Right lobe of liver (tissue), 6 donors: ENCODE measurements at regions not wholly inside any gene's neighbourhood (a gene's known extent, or its start where the extent isn't known, plus 50 kb on each side); places are given as distances from the start of the nearest gene placed in this dataset.
"Not testable (repeated sequence)": the region's sequence is repeated elsewhere in the genome, so short reads cannot be mapped to it uniquely, and the experiment has no call there.

Experiments
- ATAC-seq, 4 donors: fragments of 200-7000 bp; cut with Tn5 transposase; one replicate each; pipeline ENCODE4 v1.9.1; 2020; ENCODE audit warnings: mild to moderate bottlenecking in 4 of 4, moderate library complexity in 4 of 4
- DNase-seq, 3 donors: peaks; one replicate each; pipeline ENCODE4 v3.0.0-alpha.2; 2020
- H3K27ac ChIP-seq, 3 donors: fragments of 200-600 bp; one replicate each; pipeline ENCODE4 v1.8.0; 2022
- H3K27me3 ChIP-seq, 2 donors: fragments of 200-600 bp; one replicate each; pipeline ENCODE4 v1.8.0; 2022
- H3K36me3 ChIP-seq, 4 donors: fragments of 200-600 bp; sonication (generic) in 1 of 4; one replicate each; pipeline versions ENCODE4 v1.5.1 to v1.8.0; 2017 to 2022; ENCODE audit warnings: control low read depth in 1 of 4
- H3K4me1 ChIP-seq, 4 donors: fragments of 200-600 bp; sonication (generic) in 1 of 4; one replicate each; pipeline versions ENCODE4 v1.5.1 to v1.8.0; 2017 to 2022; ENCODE audit warnings: control low read depth in 1 of 4
- H3K4me3 ChIP-seq, 3 donors: fragments of 200-600 bp; one replicate each; pipeline ENCODE4 v1.8.0; 2022
- H3K9me3 ChIP-seq, 4 donors: fragments of 200-600 bp; sonication (generic) in 1 of 4; one replicate each; pipeline versions ENCODE4 v1.5.1 to v1.8.0; 2017 to 2022; ENCODE audit warnings: control low read depth in 1 of 4
- CTCF ChIP-seq, 4 donors: fragments of 200-600 bp in 3 of 4; fragments of 450-650 bp in 1 of 4; IDR thresholded peaks; one replicate each; pipeline versions ENCODE4 v1.5.1 to v1.8.0; 2016 to 2022; ENCODE audit warnings: antibody characterized with exemption in 4 of 4, mild to moderate bottlenecking in 2 of 4
- POLR2A ChIP-seq: fragments of 450-650 bp; IDR thresholded peaks from one replicate; pipeline ENCODE4 v1.6.1; 2017; ENCODE audit warnings: antibody characterized with exemption, mild to moderate bottlenecking
- WGBS: methylation state at CpG from one replicate; pipeline ENCODE4 v1.1.6; 2018; ENCODE audit warnings: low coverage, low lambda C conversion rate; ENCODE audit not compliant: insufficient coverage; ENCODE audit errors: missing lambda C conversion rate; 5-methylcytosine and 5-hydroxymethylcytosine counted together
- intact Hi-C, 2 donors: fragments of 100-400 bp; cut with DNase I; formaldehyde crosslinking; loops; one replicate each; pipeline versions ENCODE4 v1.11.2 to v1.14.1; 2022
- donor health status: DM: no; HTN: yes; CAD: no.
- donor health status: DM: no; HTN: no; CAD: no.
- donor health status: DM: no; HTN: no; CAD: no.
- donor health status: DM: no; HTN: yes; CAD: no.
- donor health status: DM: no; HTN: yes; CAD: no.

GRCh38 chr9:82776508-82776907 is 286.4 kb downstream of the RASEF start:
- no peak for DNase-seq
- H3K9me3 ChIP-seq = no peaks in the 10 kb centered on the region
- no peak overlapping the region for H3K27ac ChIP-seq
- H3K4me3 ChIP-seq = no peak overlapping the region
- ATAC-seq = no peak
- TF ChIP-seq CTCF (IDR thresholded peaks at IDR 0.05) (no peak), POLR2A (no peak)
- no peaks in the 10 kb centered on the region for H3K27me3 ChIP-seq
- no peaks in the 10 kb centered on the region for H3K4me1 ChIP-seq
- no peaks in the 10 kb centered on the region for H3K36me3 ChIP-seq
- intact Hi-C loops = no loop called here

DNA sequence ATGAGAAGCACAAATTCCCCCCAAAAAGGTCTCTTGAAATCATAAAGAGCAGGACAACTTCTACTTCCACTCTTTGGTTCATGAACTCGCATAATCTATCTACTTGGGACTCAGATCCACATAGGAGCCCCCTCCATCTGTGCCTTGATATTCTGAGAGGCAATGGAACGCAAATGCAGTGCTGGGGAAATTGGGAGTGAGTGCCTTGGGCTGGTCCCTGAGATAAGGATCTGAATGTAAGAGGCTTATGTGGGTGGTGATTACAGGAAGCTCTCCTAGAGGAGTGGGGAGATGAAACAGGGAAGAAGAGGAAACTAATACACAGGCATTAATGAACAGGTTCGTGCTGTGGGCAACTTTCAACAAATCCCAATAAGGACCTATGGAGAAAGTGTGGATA is 285.6 kb downstream of the RASEF start:
- Histone ChIP-seq H3K27me3 (no peaks in the 10 kb centered on the region), H3K9me3 (no peaks in the 10 kb centered on the region), H3K27ac (no peak overlapping the region), H3K36me3 (no peaks in the 10 kb centered on the region), H3K4me1 (no peaks in the 10 kb centered on the region), H3K4me3 (no peak overlapping the region)
- no peak for TF ChIP-seq POLR2A
- no peak for TF ChIP-seq CTCF (IDR thresholded peaks at IDR 0.05)
- WGBS = 67% methylated on average over 3 of the region's 3 CpGs
- ATAC-seq = no peak
- intact Hi-C loops = no loop called here
- DNase-seq = no peak

DNA sequence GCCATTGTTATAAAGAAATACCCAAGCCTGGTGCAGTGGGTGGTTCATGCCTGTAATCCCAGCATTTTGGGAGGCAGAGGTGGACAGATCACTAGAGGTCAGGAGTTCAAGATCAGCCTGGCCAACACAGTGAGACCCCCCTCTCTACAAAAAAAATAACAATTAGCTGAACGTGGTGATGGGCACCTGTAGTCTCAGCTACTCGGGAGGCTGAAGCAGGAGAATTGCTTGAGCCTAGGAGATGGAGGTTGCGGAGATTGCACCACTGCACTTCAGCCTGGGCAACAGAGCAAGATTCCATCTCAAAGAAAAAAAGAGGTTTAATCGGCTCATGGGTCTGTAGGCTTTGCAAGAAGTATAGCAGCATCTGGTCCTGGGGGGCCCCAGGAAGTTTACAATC is 284.0 kb downstream of the RASEF start:
- DNase-seq = not testable (repeated sequence)

GRCh38 chr9:82780017-82780416 is 282.9 kb downstream of the RASEF start:
- ATAC-seq = no peak
- 36% methylated on average over 2 of the region's 2 CpGs for WGBS
- Histone ChIP-seq H3K4me3 (no peak overlapping the region), H3K27ac (no peak overlapping the region), H3K4me1 (no peaks in the 10 kb centered on the region), H3K36me3 (no peaks in the 10 kb centered on the region), H3K27me3 (no peaks in the 10 kb centered on the region), H3K9me3 (no peaks in the 10 kb centered on the region)
- TF ChIP-seq POLR2A (no peak), CTCF (IDR thresholded peaks at IDR 0.05) (no peak)
- intact Hi-C loops = no loop called here
- DNase-seq = no peak

More for the DNA sequence above, 284.0 kb downstream of the RASEF start:
- intact Hi-C loops, H3K27me3 ChIP-seq, H3K9me3 ChIP-seq, ATAC-seq, H3K4me3 ChIP-seq, H3K36me3 ChIP-seq, H3K4me1 ChIP-seq, H3K27ac ChIP-seq: not testable (repeated sequence)
- WGBS = 64% methylated on average over 4 of the region's 4 CpGs

DNA sequence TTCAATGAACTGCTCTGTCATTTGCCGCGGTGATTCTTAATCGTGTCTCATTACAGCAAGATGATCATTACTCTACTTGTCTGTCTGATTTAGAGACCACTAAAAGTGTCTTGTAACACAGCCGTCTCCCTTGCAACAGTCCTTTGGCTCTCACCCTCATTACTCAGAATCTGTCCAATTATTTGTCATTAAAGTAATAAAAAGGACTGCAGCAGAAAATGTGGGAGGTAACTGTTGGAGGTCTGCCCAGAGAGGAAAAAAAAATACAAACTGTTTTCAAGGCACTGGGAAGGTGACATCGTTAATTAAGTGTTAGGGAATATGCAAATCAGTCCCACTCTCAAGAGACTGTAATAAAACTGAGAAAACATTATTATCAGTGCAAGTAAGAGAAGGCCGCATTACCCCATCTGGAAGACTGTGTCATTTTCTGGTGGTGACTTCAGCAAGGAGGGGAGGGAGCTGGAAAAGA is 281.0 kb downstream of the RASEF start:
- DNase-seq (no peak), ATAC-seq (no peak)

More for the DNA sequence above, 281.0 kb downstream of the RASEF start:
- Histone ChIP-seq H3K27me3 (no peaks in the 10 kb centered on the region), H3K4me3 (no peak overlapping the region), H3K27ac (no peak overlapping the region), H3K36me3 (no peaks in the 10 kb centered on the region), H3K9me3 (no peaks in the 10 kb centered on the region), H3K4me1 (no peaks in the 10 kb centered on the region)
- TF ChIP-seq POLR2A (no peak), CTCF (IDR thresholded peaks at IDR 0.05) (no peak)
- intact Hi-C loops = no loop called here
- WGBS = 69% methylated on average over 6 of the region's 6 CpGs
